OCI-LY7 (cell line): ENCODE measurements at regions not wholly inside any gene's neighbourhood (a gene's known extent, or its start where the extent isn't known, plus 50 kb on each side); places are given as distances from the start of the nearest gene placed in this dataset.

Experiments used
- CTCF ChIP-seq: fragments of 200-600 bp; sonication (generic); conservative IDR thresholded peaks from 2 replicates; pipeline ENCODE4 v1.5.1; 2014; ENCODE audit warnings: mild to moderate bottlenecking, antibody characterized with exemption, low read length, moderate library complexity, mixed read lengths
- EZH2phosphoT487 ChIP-seq: fragments of 200-600 bp; sonication (generic); IDR thresholded peaks from 2 replicates; pipeline ENCODE4 v1.6.1; 2018; ENCODE audit warnings: low read depth, borderline replicate concordance, mild to moderate bottlenecking, mixed run types, antibody characterized with exemption, low read length, moderate library complexity, mixed read lengths

- TF ChIP-seq CTCF (no peak), EZH2phosphoT487 (no peak)
Observed at GRCh38 chr7:79934727-79935126, 199.9 kb upstream of the GNAI1 start.
